Activated CD8-positive, alpha-beta T cell treated with anti-CD3 and anti-CD28 coated beads for 36 hours (primary cell): ENCODE measurements at regions not wholly inside any gene's neighbourhood (a gene's known extent, or its start where the extent isn't known, plus 50 kb on each side); places are given as distances from the start of the nearest gene placed in this dataset.
A peak's percentile ranks its signal among the peaks of the same experiment; 100 is the strongest.
"Not testable (repeated sequence)": the region's sequence is repeated elsewhere in the genome, so short reads cannot be mapped to it uniquely, and the experiment has no call there.

Experiments
- ATAC-seq: fragments of 200-7000 bp; cut with Tn5 transposase; one replicate; pipeline ENCODE4 v1.10.0; 2021; ENCODE audit warnings: mild to moderate bottlenecking, moderate library complexity
- CTCF ChIA-PET: fragments of 350-600 bp; sonication (Branson Sonifier 250); formaldehyde crosslinking; loops from one replicate; lab custom pipeline; 2021; ENCODE audit warnings: antibody characterized with exemption; lab: Charles Lee
- POLR2A ChIA-PET: fragments of 350-600 bp; sonication (Branson Sonifier 250); formaldehyde crosslinking; loops from one replicate; lab custom pipeline; 2021; ENCODE audit warnings: antibody characterized with exemption; lab: Charles Lee
- DNase-seq: peaks from one replicate; pipeline ENCODE4 v3.0.0-alpha.2; 2020
- H3K27ac Mint-ChIP-seq: one replicate; pipeline ENCODE4 v1.8.0; 2021; ENCODE audit warnings: mild to moderate bottlenecking, mixed read lengths
- H3K27me3 Mint-ChIP-seq: one replicate; pipeline ENCODE4 v1.8.0; 2021; ENCODE audit warnings: mixed read lengths
- H3K36me3 Mint-ChIP-seq: one replicate; pipeline ENCODE4 v1.8.0; 2021; ENCODE audit warnings: low read depth, mixed read lengths
- H3K4me1 Mint-ChIP-seq: one replicate; pipeline ENCODE4 v1.8.0; 2021; ENCODE audit warnings: low read depth, mixed read lengths
- H3K4me3 Mint-ChIP-seq: one replicate; pipeline ENCODE4 v1.8.0; 2021; ENCODE audit warnings: mild to moderate bottlenecking, moderate library complexity, mixed read lengths
- H3K9me3 Mint-ChIP-seq: one replicate; pipeline ENCODE4 v1.8.0; 2021; ENCODE audit warnings: mixed read lengths
- CTCF ChIP-seq: fragments of 200-600 bp; IDR thresholded peaks from one replicate; pipeline ENCODE4 v1.8.0; 2022; ENCODE audit warnings: antibody characterized with exemption, mild to moderate bottlenecking
- intact Hi-C: fragments of 100-400 bp; cut with micrococcal nuclease; formaldehyde crosslinking; loops from one replicate; pipeline ENCODE4 v1.10.0; 2022

DNA sequence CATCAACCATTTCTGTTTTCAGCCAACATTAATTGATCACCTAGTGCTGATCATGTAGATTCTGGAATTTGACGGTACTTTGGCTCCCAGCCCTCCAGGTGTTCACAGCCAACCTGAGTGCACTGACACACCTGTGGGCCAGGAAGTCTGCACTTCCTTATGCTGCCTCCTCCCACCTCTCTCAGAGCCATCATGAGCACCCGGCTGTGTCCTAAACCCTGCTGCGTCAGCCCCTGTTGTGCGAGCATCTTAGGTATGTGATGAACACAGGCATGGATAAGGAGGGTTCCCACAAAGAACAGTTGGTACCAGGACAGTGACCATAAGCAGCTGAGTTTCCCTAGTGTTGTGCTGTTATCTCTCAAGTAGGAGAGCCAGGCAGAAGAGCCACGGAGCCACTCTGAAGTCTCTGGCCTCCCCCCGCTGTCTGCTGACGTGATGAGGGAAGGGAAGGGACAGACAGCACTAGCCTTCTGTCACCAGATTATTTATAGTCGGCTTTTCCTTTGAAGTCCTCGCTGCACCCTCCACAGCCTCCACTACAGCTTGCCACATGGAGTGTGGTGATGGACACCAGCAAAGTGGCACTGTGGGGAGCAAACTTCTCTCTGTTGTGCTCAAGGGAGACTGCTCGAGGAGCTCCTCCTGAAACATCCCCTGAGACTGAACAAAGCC is 162.8 kb upstream of the ANKFN1 start:
- POLR2A ChIA-PET, result no interaction called here
- no peak for TF ChIP-seq CTCF
- no peak for ATAC-seq

DNA sequence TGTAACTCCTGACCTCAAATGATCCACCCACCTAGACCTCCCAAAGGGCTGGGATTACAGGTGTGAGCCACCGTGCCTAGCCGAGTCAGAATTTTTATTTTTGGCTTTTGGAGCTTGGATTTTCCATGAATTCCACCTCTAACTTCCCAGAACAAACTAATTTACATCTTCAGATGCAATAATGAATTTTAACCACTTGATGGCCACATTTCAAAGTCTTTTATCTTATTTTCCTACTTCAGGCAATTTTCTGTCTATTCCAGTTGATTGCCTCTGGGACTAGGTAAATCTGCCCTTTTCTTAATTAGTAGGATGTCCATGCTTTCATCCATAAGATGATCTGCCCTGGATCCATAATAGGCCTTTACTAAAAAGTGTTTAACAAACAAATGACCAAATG is 156.4 kb upstream of the ANKFN1 start:
- Mint-ChIP-seq H3K27ac (no peak overlapping the region), H3K27me3 (peaks cover 4% of the 10 kb centered on the region)
- intact Hi-C loops, result no loop called here

More for the DNA sequence above, 162.8 kb upstream of the ANKFN1 start:
- Mint-ChIP-seq H3K27ac (no peak overlapping the region), H3K9me3 (peaks cover 17% of the 10 kb centered on the region), H3K36me3 (no peaks in the 10 kb centered on the region), H3K27me3 (peaks cover 7% of the 10 kb centered on the region), H3K4me3 (no peak overlapping the region), H3K4me1 (no peaks in the 10 kb centered on the region)
- no peak for DNase-seq
- CTCF ChIA-PET, result no interaction called here
- intact Hi-C loops, result no loop called here

GRCh38 chr17:56000411-56000810 is 152.9 kb upstream of the ANKFN1 start:
- TF ChIP-seq CTCF, result no peak
- POLR2A ChIA-PET, result no interaction called here

More for the DNA sequence above, 156.4 kb upstream of the ANKFN1 start:
- no peak for TF ChIP-seq CTCF
- DNase-seq, result no peak
- Mint-ChIP-seq H3K4me1 (no peaks in the 10 kb centered on the region), H3K36me3 (no peaks in the 10 kb centered on the region), H3K4me3 (no peak overlapping the region), H3K9me3 (peaks cover 19% of the 10 kb centered on the region)
- ChIA-PET POLR2A (no interaction called here), CTCF (no interaction called here)
- ATAC-seq, result no peak

DNA sequence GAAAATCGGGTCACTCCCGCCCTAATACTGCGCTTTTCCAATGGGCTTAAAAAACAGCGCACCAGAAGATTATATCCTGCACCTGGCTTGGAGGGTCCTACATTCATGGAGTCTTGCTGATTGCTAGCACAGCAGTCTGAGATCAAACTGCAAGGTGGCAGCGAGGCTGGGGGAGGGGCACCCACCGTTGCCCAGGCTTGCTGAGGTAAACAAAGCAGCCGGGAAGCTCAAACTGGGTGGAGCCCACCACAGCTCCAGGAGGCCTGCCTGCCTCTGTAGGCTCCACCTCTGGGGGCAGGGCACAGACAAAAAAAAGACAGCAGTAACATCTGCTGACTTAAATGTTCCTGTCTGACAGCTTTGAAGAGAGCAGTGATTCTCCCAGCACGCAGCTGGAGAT is 150.6 kb upstream of the ANKFN1 start:
- H3K9me3 Mint-ChIP-seq, intact Hi-C loops, H3K27me3 Mint-ChIP-seq, H3K4me3 Mint-ChIP-seq, H3K36me3 Mint-ChIP-seq, ATAC-seq, POLR2A ChIA-PET, CTCF ChIA-PET, DNase-seq, H3K4me1 Mint-ChIP-seq, H3K27ac Mint-ChIP-seq: not testable (repeated sequence)

More at GRCh38 chr17:56000411-56000810, 152.9 kb upstream of the ANKFN1 start:
- H3K36me3 Mint-ChIP-seq, result no peaks in the 10 kb centered on the region
- peaks cover 5% of the 10 kb centered on the region for H3K27me3 Mint-ChIP-seq
- DNase-seq (no peak), ATAC-seq (no peak)
- no peak overlapping the region for H3K27ac Mint-ChIP-seq
- H3K4me3 Mint-ChIP-seq, result no peak overlapping the region
- CTCF ChIA-PET, result no interaction called here
- peaks cover 2% of the 10 kb centered on the region for H3K9me3 Mint-ChIP-seq
- intact Hi-C loops, result no loop called here
- H3K4me1 Mint-ChIP-seq, result no peaks in the 10 kb centered on the region

- H3K27me3 Mint-ChIP-seq, result no peaks in the 10 kb centered on the region
- ATAC-seq (peak; percentile 76), DNase-seq (peak; percentile 25)
- no peak overlapping the region for H3K27ac Mint-ChIP-seq
- ChIA-PET POLR2A (interaction anchor here (0.6 to 1.3 kb wide), 3 partner anchors 11 to 32 kb away, joined by 3 read pairs; no protein-coding TSS in a partner anchor), CTCF (no interaction called here)
- peaks cover 7% of the 10 kb centered on the region for H3K9me3 Mint-ChIP-seq
- no peak for TF ChIP-seq CTCF
- H3K4me1 Mint-ChIP-seq, result peaks cover 21% of the 10 kb centered on the region
- H3K36me3 Mint-ChIP-seq, result peaks cover 2% of the 10 kb centered on the region
- intact Hi-C loops, result no loop called here
- H3K4me3 Mint-ChIP-seq, result no peak overlapping the region
These were observed 143.3 kb upstream of the ANKFN1 start for GRCh38 chr17:56009795-56010651.
